Sigmoid colon (tissue), 6 donors: ENCODE measurements at regions not wholly inside any gene's neighbourhood (a gene's known extent, or its start where the extent isn't known, plus 50 kb on each side); places are given as distances from the start of the nearest gene placed in this dataset.

ENCODE experiments used
- DNase-seq: peaks from one replicate; pipeline ENCODE4 v3.0.0-alpha.2; 2019
- H3K27ac ChIP-seq, 4 donors: fragments of 200-600 bp; sonication (generic); one replicate each; pipeline ENCODE4 v1.5.1; 2016 to 2019; ENCODE audit warnings: mild to moderate bottlenecking in 1 of 4
- H3K27me3 ChIP-seq, 3 donors: fragments of 200-600 bp; sonication (generic); one replicate each; pipeline ENCODE4 v1.5.1; 2019; ENCODE audit warnings: mild to moderate bottlenecking in 1 of 3
- H3K36me3 ChIP-seq, 4 donors: fragments of 200-600 bp; sonication (generic); one replicate each; pipeline ENCODE4 v1.5.1; 2016 to 2019
- H3K4me1 ChIP-seq, 4 donors: fragments of 200-600 bp; sonication (generic); one replicate each; pipeline ENCODE4 v1.5.1; 2017 to 2019
- H3K4me3 ChIP-seq, 4 donors: fragments of 200-600 bp; sonication (generic); one replicate each; pipeline ENCODE4 v1.5.1; 2017 to 2019; ENCODE audit warnings: mild to moderate bottlenecking in 2 of 4, moderate library complexity in 1 of 4
- H3K9me3 ChIP-seq, 4 donors: fragments of 200-600 bp in 3 of 4; sonication (generic) in 3 of 4; one replicate each; pipeline versions ENCODE4 v1.5.1 to v1.6.1; 2013 to 2019
- CTCF ChIP-seq, 4 experiments: fragments of 450-650 bp in 3 of 4; fragments of 200-600 bp in 1 of 4; IDR thresholded peaks; one replicate each; pipeline ENCODE4 v1.5.1; 2016 to 2019; ENCODE audit warnings: antibody characterized with exemption in 4 of 4, mild to moderate bottlenecking in 3 of 4, moderate library complexity in 2 of 4
- EP300 ChIP-seq, 4 donors: sonication (generic); formaldehyde crosslinking; IDR thresholded peaks; one replicate each; pipeline ENCODE4 v1.6.1; 2017; ENCODE audit warnings: antibody characterized with exemption in 4 of 4
- POLR2A ChIP-seq, 2 donors: fragments of 450-650 bp; IDR thresholded peaks; one replicate each; pipeline ENCODE4 v1.6.1; 2016; ENCODE audit warnings: antibody characterized with exemption in 2 of 2, mild to moderate bottlenecking in 2 of 2, moderate library complexity in 2 of 2
- POLR2AphosphoS5 ChIP-seq, 4 donors: sonication (generic); formaldehyde crosslinking; IDR thresholded peaks; one replicate each; pipeline ENCODE4 v1.6.1; 2017; ENCODE audit warnings: antibody characterized with exemption in 4 of 4
- WGBS, 2 donors: extraction: QIAGEN DNeasy Blood & Tissue Kit; methylation state at CpG; one replicate each; pipeline ENCODE4 v1.1.7; 2013; 5-methylcytosine and 5-hydroxymethylcytosine counted together
- intact Hi-C: fragments of 100-400 bp; cut with DNase I; formaldehyde crosslinking; loops from one replicate; pipeline ENCODE4 v1.15.1; 2023
- donor health status: healthy with polysubstance abuse.
- donor health status: healthy.

GRCh38 chr3:95508124-95508523 is 1306.3 kb upstream of the EPHA6 start:
- H3K4me3 ChIP-seq: no peak overlapping the region
- WGBS, 2 donors: 96 to 98% methylated on average over 2 of the region's 2 CpGs
- no peak overlapping the region for H3K27ac ChIP-seq
- intact Hi-C loops: no loop called here
- H3K9me3 ChIP-seq: no peaks in the 10 kb centered on the region
- no peak for TF ChIP-seq POLR2A (IDR thresholded peaks at IDR 0.05)
- TF ChIP-seq EP300 (IDR thresholded peaks at IDR 0.05): no peak
- no peak for TF ChIP-seq POLR2AphosphoS5 (IDR thresholded peaks at IDR 0.05)
- TF ChIP-seq CTCF (IDR thresholded peaks at IDR 0.05): no peak
- DNase-seq: no peak
- no peaks in the 10 kb centered on the region for H3K27me3 ChIP-seq
- H3K36me3 ChIP-seq: no peaks in the 10 kb centered on the region
- no peaks in the 10 kb centered on the region for H3K4me1 ChIP-seq

GRCh38 chr3:95511828-95512227 is 1302.6 kb upstream of the EPHA6 start:
- TF ChIP-seq POLR2AphosphoS5 (IDR thresholded peaks at IDR 0.05) (no peak), EP300 (IDR thresholded peaks at IDR 0.05) (no peak), POLR2A (IDR thresholded peaks at IDR 0.05) (no peak), CTCF (IDR thresholded peaks at IDR 0.05) (no peak)

GRCh38 chr3:95514260-95514659 is 1300.1 kb upstream of the EPHA6 start:
- no peaks in the 10 kb centered on the region for H3K27me3 ChIP-seq
- DNase-seq: no peak
- no peaks in the 10 kb centered on the region for H3K36me3 ChIP-seq
- no peaks in the 10 kb centered on the region for H3K4me1 ChIP-seq
- no peaks in the 10 kb centered on the region for H3K9me3 ChIP-seq
- TF ChIP-seq CTCF (IDR thresholded peaks at IDR 0.05): no peak
- intact Hi-C loops: no loop called here
- no peak overlapping the region for H3K27ac ChIP-seq
- WGBS, 2 donors: 88 to 94% methylated on average over 2 of the region's 2 CpGs
- no peak overlapping the region for H3K4me3 ChIP-seq

More at GRCh38 chr3:95511828-95512227, 1302.6 kb upstream of the EPHA6 start:
- intact Hi-C loops: no loop called here
- H3K4me1 ChIP-seq: no peaks in the 10 kb centered on the region
- H3K27ac ChIP-seq: no peak overlapping the region
- no peaks in the 10 kb centered on the region for H3K9me3 ChIP-seq
- no peaks in the 10 kb centered on the region for H3K27me3 ChIP-seq
- no peaks in the 10 kb centered on the region for H3K36me3 ChIP-seq
- DNase-seq: no peak
- no peak overlapping the region for H3K4me3 ChIP-seq
- WGBS, 2 donors: 46 to 84% methylated on average over 1 of the region's 1 CpG

- Histone ChIP-seq H3K4me1 (no peaks in the 10 kb centered on the region), H3K9me3 (no peaks in the 10 kb centered on the region), H3K4me3 (no peak overlapping the region), H3K27ac (no peak overlapping the region), H3K36me3 (no peaks in the 10 kb centered on the region), H3K27me3 (no peaks in the 10 kb centered on the region)
- TF ChIP-seq CTCF (IDR thresholded peaks at IDR 0.05) (no peak), POLR2A (IDR thresholded peaks at IDR 0.05) (no peak), POLR2AphosphoS5 (IDR thresholded peaks at IDR 0.05) (no peak), EP300 (IDR thresholded peaks at IDR 0.05) (no peak)
- no peak for DNase-seq
- intact Hi-C loops: no loop called here
- 46 to 88% methylated on average over 2 of the region's 2 CpGs for WGBS, 2 donors
Measured at GRCh38 chr3:95521396-95521795, 1293.0 kb upstream of the EPHA6 start.

GRCh38 chr3:95522449-95522848 is 1291.9 kb upstream of the EPHA6 start:
- Histone ChIP-seq H3K27me3 (no peaks in the 10 kb centered on the region), H3K4me1 (no peaks in the 10 kb centered on the region), H3K36me3 (no peaks in the 10 kb centered on the region), H3K27ac (no peak overlapping the region), H3K9me3 (no peaks in the 10 kb centered on the region), H3K4me3 (no peak overlapping the region)
- intact Hi-C loops: no loop called here
- TF ChIP-seq CTCF (IDR thresholded peaks at IDR 0.05): no peak
- no peak for TF ChIP-seq POLR2A (IDR thresholded peaks at IDR 0.05)
- no peak for TF ChIP-seq EP300 (IDR thresholded peaks at IDR 0.05)
- TF ChIP-seq POLR2AphosphoS5 (IDR thresholded peaks at IDR 0.05): no peak
- WGBS, 2 donors: 91 to 92% methylated on average over 2 of the region's 2 CpGs
- no peak for DNase-seq
